ENCODE measurements at regions not wholly inside any gene's neighbourhood (a gene's known extent, or its start where the extent isn't known, plus 50 kb on each side); places are given as distances from the start of the nearest gene placed in this dataset.
A peak's percentile ranks its signal among the peaks of the same experiment; 100 is the strongest.

GRCh38 chr2:235373171-235373570 is 120.7 kb upstream of the AGAP1 start:
- no peak for DNase-seq

- no peak for DNase-seq
These were observed 116.7 kb upstream of the AGAP1 start for GRCh38 chr2:235377176-235377575.

GRCh38 chr2:235378246-235378645 is 115.6 kb upstream of the AGAP1 start:
- no peak for DNase-seq

GRCh38 chr2:235378944-235379343 is 114.9 kb upstream of the AGAP1 start:
- DNase-seq, result no peak

GRCh38 chr2:235381261-235381912 is 112.5 kb upstream of the AGAP1 start:
- no peak for DNase-seq

GRCh38 chr2:235382179-235382578 is 111.7 kb upstream of the AGAP1 start:
- DNase-seq, result no peak

GRCh38 chr2:235382601-235383000 is 111.2 kb upstream of the AGAP1 start:
- DNase-seq, result no peak

GRCh38 chr2:235383272-235383843 is 110.5 kb upstream of the AGAP1 start:
- no peak for DNase-seq

GRCh38 chr2:235384624-235385023 is 109.2 kb upstream of the AGAP1 start:
- DNase-seq, result no peak

- DNase-seq, result no peak
These were observed 104.2 kb upstream of the AGAP1 start for GRCh38 chr2:235389626-235390025.

- peak; percentile 62 for DNase-seq
These were observed 103.6 kb upstream of the AGAP1 start for GRCh38 chr2:235390108-235390815.

GRCh38 chr2:235390816-235391194 is 103.0 kb upstream of the AGAP1 start:
- no peak for DNase-seq

GRCh38 chr2:235391921-235392615 is 101.8 kb upstream of the AGAP1 start:
- DNase-seq, result no peak

GRCh38 chr2:235394278-235394828 is 99.5 kb upstream of the AGAP1 start:
- no peak for DNase-seq

- DNase-seq, result no peak
These were observed 97.6 kb upstream of the AGAP1 start for GRCh38 chr2:235396071-235396846.

GRCh38 chr2:235398321-235398720 is 95.5 kb upstream of the AGAP1 start:
- DNase-seq, result no peak

GRCh38 chr2:235399895-235400294 is 93.9 kb upstream of the AGAP1 start:
- DNase-seq, result no peak

GRCh38 chr2:235402422-235402821 is 91.4 kb upstream of the AGAP1 start:
- DNase-seq, result no peak

- DNase-seq, result no peak
These were observed 88.1 kb upstream of the AGAP1 start for GRCh38 chr2:235405612-235406361.

- DNase-seq, result no peak
These were observed 87.4 kb upstream of the AGAP1 start for GRCh38 chr2:235406430-235406829.

- no peak for DNase-seq
These were observed 81.8 kb upstream of the AGAP1 start for GRCh38 chr2:235411905-235412485.

GRCh38 chr2:235413064-235413463 is 80.8 kb upstream of the AGAP1 start:
- no peak for DNase-seq
